ENCODE measurements at regions not wholly inside any gene's neighbourhood (a gene's known extent, or its start where the extent isn't known, plus 50 kb on each side); places are given as distances from the start of the nearest gene placed in this dataset.
"Not testable (repeated sequence)": the region's sequence is repeated elsewhere in the genome, so short reads cannot be mapped to it uniquely, and the experiment has no call there.

DNA sequence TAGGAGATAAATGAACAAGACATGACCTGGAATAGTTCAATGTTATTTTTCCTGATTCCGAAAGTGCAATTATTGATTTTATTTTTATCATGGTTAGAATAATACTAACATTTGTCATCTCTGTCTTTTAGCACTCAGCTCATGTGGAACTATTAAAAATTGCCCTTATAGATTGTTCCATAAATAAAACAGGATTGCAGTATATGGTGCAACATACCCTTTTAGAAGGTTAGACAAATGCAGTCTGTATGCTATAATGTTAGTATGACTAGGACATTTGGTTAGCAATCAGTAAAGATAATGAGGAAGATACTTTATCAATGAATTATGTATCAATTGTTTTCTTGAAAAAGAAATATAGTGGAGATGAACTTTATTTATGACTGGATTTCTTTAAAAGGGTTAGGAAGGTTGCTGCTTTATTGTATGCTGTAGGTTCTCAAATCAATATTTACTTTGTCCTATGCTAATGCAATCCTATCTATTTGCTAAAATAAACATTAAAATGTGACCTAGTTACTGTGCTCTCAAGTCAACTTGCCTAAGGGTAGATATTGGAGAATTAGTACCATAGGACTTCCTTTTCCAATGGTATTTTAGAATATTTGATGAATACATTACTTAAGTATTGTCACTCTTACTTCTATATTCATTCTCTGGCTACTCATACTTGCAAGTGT lies 348.9 kb upstream of the ISL1 start:
- DNase-seq (ENCODE audit: low read depth), result no peak

DNA sequence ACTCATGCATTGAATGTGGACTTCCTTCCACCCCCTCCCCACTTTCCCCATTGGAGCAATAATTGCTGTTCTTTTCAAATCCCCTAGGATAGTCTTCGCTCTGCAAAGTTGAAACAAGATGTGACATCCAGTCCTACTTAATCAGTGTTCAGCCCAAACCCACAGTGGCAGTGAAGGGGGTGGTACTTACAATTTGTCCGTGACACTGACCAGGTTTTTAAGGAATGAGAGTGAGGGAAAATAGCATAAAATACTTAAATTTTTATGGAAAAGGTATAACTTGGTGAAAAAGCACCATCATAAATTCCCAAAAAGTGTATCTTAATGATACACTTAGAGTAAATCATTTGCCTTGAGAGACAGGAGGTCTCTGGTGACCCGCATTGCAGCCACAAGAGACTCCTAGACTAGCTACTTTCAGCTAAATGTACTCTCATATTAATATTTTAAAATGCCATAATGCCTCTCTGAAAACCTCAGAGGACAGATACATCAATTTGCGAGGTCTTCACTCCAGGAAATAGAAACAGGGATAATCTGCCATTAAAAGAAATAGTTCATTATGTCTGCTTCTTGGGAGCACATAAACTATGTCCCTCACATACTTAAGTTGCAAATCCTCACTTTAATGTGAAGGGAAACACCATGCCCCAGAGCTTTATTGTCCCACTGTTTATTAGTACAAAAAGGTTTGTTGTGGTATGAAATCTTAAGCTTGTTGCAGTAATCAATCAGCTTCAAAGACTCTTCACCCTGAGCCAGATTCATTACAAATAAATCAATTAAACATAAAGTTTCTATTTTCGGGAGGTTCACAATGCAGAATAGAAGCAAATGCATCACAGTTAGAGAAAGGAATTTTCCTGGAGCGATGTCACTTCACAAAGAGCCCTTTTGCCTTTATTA lies 343.6 kb upstream of the ISL1 start:
- DNase-seq (ENCODE audit: low read depth), result no peak

DNA sequence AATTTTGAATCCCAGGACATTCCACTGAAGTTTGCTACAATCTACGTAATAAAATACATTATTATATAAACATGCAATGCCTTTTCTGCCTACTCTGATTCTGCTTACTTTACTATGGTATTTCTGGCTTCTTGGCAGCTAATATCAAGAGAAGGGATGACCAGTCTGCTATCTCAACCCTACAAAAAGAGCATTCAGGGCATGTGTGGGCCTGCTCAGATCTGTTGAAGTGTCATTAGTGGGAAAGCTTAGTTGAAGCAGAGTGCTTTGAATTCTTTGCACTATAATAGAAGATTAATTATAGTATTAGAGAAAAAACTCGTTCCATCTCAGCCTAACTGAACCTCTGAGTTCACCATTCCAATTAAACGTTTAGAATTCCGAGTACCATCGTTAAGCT lies 339.5 kb upstream of the ISL1 start:
- no peak for DNase-seq (ENCODE audit: low read depth)

DNA sequence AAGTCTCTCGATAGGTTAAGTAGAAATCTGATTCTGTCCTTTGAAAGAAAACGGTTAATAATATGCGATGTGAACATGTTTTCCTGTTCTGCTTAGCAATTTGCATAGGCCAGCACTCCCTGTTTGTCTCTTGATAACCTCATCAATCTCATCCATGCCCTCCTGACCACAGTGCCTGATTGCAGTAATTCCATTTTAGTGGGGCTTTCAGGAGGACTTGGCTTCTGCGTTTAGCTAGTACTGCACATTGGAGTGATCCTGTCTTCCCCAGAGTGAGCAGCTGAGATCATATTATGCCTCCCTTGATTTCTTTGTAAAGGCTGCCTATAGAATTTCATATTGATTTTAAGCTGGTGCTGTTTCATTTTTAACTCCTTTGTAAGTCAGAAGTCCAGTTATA lies 335.9 kb upstream of the ISL1 start:
- DNase-seq (ENCODE audit: low read depth), result no peak

DNA sequence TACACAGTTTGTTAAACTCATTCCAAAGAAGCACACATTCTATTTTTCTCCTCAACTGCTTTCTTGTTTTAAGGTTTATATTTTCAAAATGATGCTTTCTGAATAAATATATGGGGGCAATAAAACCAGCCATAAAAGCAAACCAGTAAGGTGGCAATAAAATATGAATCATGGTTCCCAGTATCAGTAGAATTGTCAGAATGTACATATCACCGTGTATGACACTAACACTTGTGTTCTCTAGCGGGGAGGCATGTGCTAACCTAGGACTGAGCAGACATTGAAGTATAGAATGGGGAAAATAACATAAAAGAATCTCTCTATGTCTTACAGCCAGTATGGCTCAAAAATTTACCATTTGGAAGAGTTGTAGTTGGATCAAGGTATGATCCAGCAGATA lies 329.9 kb upstream of the ISL1 start:
- no peak for DNase-seq (ENCODE audit: low read depth)

DNA sequence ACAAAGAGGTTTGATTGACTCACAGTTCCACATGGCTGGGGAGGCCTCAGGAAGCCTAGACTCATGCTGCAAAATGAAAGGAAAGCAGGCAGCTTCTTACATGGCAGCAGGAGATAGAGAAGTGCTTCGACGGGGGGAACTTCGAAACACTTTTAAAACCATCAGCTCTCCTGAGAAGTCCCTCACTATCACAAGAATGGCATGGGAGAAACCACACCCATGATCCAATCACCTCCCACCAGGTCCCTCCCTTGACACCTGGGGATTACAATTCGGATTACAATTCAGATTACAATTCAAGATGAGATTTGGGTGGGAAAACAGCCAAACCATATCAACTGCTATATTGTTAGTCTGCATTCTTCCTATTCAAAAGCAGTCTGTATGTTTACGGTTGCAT lies 322.3 kb upstream of the ISL1 start:
- no peak for DNase-seq (ENCODE audit: low read depth)

DNA sequence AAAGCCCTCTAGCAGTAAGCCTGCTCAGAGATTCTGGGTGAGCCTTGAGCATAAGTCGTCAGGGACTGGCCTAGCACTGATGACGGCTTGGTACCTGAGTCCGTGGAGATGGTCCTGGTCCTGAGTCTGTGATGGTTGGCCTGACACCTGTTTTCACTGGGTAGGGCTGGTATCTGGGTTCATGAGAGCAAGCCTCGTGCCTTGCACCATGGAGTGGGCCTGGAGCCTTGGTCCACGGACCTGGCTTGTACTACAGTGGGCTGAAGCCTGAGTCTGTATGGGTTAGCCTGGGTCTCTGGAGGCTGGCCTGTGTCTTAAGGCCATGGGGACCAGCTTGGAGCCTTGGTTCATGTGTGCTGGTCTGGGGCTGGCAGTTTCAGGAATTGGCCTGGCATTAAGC lies 310.3 kb upstream of the ISL1 start:
- DNase-seq (ENCODE audit: low read depth), result no peak

DNA sequence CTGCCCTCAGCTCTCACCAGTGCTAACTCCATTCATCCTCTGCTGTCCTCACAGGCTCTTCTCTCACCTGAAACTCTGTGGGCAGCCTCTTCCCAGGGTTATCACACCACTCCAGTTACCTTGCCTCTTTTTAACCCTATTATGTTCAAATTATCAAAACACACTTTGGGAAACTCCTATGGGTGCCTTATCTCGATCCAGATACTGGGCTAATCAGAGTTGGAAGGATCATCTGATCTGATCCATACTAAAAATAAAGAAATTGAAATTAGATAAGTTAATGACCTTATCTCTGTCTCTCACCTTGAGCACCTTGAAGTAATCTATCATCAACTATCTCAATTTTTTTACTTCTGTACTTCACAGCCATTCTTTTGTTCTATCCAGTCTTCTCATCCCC lies 300.5 kb upstream of the ISL1 start:
- no peak for DNase-seq (ENCODE audit: low read depth)

DNA sequence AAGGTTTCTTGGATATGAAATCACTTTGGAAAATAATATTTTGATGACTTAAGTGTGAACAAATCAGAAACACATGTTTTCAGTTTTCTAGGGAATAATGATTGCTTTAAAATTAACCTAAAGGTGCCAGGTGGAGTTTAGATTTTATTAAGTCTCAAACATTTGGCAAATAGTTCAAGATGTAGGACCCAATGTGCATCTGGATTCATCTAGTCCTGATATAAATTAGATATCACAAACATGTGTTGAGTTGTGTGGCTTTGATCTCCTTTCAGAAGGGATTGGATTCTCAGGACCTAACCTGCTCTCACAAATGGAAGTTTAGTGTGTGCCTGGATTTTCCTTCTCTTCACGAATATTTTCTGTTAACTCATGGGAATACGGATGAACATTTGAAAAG lies 291.4 kb upstream of the ISL1 start:
- no peak for DNase-seq (ENCODE audit: low read depth)

DNA sequence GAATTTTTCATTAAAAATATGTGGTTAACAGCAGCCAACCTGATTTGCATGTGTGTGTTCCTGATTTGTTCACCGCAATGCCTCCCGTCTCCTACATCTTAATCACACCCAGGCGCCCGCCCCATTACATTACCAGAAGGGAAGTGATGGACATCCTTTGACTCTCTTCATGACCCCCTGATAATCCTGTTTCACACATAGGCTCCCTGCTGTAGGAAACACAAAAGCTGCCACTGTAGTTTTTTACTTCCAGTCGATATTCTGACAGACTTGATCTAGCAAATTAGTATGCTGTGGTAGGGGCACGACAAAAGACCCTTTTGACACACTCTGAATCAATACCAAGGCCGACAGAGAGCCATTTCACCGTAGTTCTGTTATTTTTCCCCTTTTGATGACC lies 287.8 kb upstream of the ISL1 start:
- no peak for DNase-seq (ENCODE audit: low read depth)

DNA sequence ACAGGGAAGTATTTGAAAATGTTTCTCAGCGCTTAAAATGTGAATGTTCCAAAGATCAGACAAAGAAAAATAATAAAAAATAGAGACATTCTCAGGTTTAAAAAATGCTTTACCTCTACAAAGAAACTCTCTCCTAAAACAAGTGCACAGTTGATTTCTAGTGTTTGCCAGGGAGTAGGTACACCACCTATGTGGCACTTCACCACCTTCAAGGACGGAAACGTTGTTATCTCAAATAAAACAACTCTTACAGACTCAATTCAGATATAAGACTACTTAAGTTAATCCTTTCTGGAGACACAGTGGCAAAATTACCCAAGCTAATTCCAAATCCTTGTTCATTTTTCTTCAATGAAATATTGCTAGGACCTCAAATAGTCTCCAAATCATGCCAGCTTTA lies 286.4 kb upstream of the ISL1 start:
- no peak for DNase-seq (ENCODE audit: low read depth)

DNA sequence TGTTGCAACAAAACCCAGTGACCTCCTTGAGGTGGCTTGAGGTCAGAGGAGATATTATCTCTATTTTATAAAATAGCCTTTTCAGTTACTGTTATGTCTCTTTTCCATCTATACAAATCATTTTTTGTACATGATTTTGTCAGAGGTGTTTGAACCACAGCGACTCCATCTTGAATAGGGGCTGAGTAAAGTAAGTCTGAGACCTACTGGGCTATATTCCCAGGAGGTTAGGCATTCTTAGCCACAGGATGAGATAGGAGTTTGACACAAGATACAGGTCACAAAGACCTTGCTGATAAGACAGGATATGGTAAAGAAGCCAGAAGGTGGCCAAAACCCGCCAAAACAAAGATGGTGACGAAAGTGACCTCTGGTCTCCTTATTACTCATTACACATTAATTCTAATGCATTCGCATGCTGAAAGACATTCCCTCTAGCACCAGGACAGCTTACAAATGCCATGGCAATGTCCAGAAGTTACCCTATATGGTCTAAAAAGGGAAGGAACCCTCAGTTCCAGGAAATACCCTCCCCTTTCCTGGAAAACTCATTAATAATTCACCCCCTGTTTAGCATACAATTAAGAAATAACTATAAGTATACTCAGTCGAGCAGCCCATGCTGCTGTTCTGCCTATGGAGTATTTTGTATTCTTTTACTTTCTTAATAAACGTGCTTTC lies 283.9 kb upstream of the ISL1 start:
- DNase-seq (ENCODE audit: low read depth), result no peak

DNA sequence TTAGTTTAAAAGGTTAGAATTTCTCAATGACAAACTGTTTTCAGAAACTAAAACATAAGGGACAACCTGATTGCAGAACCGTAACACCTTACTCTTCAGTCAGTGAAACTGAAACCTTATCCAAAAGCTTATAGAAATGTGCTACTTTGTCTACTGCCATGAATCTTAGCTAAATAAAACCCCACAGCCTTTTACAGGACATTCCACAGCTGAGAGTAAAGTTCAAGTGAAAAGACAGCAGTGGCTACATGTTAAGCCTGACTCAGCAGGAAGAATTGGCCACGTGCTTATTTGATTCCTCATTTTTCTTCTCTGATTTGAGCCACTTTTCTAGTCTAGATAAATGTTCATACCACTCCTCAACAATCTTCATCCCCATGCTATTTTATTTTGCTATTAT lies 278.7 kb upstream of the ISL1 start:
- no peak for DNase-seq (ENCODE audit: low read depth)

DNA sequence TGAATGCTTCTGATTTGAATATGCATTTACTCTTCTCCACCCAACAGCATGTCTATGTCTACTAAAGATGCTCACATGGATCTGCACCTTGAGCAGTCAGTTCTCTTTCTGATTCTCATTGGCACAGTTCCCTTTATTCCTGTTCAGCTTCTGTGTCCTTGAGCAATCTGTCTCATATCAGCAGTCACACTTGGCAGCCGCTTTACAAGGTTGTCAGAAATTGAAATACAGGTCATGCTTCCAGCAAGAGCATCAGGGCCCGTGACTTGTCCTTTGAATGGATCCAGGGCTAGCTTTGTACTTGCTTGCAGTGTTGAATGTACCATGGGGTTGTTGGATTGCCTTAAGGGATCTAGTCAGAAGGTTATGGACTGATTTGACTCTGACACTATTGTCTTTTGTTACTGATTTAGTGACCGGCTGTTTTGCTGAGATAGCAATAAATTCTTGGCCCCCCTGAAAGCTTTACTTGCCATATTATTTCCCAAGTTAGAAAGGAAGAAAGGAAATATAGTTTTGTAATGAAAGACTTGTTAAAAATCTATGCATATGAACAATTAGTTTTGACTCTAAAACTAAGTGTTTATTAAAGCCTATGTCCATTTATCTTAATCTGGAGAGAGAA lies 273.4 kb upstream of the ISL1 start:
- DNase-seq (ENCODE audit: low read depth), result no peak

DNA sequence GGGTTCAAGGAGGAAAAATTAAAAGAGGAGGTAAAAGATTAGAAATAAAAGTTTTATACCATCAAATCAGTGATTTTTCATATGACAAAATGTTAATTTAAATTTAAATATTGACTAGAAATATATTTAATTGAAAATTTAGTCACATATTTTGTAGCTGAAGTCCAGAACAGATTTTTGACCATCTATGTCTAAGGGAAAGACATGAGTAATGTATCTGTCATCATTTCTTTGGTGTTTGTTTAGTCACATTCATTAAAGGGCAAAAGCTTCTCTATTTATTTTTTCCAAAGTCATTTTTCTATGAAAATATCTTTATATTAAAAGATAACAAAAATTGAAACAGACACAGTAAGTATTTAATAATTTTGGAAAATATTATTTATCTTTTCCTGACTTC lies 252.0 kb upstream of the ISL1 start:
- no peak for DNase-seq (ENCODE audit: low read depth)

DNA sequence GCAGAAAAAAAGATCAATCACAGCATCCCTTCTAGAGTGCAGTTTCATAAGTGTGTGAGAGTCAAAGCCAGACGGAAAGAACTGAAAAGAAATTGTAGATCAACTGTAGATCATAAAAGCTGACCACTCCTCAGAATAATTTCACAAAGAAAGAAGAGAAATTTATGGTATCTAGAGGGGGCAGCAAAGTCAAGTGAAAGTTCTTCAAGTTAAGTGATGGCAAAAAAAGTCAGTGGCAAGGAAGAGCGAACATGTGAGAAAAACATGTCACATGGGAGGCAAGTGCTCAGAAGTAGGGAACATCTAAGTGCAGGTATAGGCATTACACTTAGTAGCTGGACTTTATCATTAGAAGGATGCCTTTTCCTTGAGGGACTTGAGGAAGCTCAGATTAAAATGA lies 245.1 kb upstream of the ISL1 start:
- DNase-seq (ENCODE audit: low read depth), result no peak

DNA sequence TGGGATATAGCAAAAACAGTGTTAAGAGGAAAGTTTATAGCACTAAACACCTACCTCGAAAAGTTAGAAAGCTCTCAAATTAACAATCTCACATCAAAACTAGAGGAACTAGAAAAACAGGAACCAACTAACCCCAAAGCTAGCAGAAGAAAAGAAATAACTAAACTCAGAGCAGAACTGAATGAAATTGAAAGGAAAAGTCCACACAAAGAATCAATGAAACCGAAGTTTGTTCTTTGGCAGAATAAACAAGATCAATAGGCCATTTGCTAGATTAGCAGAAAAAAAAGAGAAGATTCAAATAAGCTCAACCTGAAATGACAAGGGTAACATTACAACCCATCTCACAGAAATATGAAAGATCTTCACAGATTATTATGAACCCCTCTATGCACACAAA lies 234.8 kb upstream of the ISL1 start:
- DNase-seq (ENCODE audit: low read depth), result no peak

DNA sequence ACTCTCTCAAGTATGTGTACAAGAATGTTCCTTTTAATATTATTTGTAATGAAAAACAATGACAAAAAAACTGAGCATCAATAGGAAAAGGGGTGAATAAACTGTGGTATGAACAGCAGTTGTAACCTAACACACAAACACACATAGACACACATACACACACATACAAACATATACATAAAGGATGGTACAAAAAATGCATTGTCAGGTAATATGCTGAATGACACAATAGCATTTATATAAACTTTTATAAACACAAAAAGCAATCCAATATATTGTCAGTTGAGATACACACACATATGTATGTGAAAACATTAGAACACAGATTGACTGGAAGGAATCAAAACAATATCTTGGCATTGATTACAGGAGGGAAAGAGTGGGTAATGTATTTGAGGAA lies 227.0 kb upstream of the ISL1 start:
- DNase-seq (ENCODE audit: low read depth), result no peak

DNA sequence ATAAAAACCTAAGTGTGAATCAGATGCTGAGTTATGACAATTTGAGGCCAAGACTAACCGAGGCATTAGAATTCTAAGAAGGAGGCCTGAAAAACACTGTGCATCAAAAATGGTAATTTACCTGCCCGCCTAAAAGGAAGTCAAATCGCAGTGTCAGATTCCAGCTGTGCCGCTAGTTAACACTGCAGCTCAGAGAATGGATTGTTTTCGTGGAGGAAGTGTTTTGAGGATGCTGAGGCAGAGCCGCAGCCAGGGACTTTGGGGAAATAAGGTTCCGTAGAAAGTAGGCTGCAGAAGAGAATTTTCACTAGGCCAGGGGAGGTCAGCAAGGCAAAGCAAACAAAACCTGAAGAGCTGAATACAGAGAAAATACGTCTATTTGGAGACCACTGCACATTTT lies 226.4 kb upstream of the ISL1 start:
- DNase-seq (ENCODE audit: low read depth), result no peak

DNA sequence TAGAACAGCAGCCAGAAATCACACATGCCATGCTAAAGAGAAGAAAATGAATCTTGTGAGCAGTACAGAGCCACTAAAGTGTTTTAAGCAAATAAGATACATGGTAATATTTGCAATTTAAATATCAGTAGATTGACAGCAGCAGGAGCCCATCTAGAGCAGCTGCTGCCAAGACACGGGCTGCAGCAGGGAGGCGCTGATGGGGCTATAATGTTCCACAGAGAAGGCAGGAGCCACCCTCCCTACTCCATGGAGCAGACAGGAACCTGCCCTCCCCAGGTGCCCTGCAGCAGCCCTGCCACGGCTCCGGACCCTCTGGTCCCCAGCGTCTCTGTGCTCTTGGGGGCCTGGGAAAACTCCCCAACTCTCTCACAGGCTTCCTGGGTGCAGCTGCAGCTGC lies 224.1 kb upstream of the ISL1 start:
- no peak for DNase-seq (ENCODE audit: low read depth)

DNA sequence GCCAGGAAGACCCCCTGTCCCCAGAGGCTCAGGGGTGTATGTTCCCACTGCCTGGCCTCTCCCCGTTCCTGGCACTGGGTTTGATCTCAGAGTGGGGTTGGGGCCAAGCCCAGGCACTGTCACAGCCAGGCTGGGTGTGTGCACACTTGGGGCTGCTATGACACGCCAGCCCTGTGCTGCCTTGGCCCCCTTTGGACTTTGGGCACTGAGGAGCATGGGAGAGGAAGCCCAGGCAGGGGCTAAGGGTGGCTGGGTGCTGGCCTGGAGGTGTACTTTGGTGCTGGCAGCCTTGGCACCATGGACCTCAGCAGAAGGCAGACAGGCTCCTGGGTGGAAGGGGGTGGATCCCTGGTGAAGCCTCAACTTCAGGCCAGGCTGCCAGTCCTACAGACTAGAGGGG lies 223.6 kb upstream of the ISL1 start:
- DNase-seq (ENCODE audit: low read depth), result no peak

DNA sequence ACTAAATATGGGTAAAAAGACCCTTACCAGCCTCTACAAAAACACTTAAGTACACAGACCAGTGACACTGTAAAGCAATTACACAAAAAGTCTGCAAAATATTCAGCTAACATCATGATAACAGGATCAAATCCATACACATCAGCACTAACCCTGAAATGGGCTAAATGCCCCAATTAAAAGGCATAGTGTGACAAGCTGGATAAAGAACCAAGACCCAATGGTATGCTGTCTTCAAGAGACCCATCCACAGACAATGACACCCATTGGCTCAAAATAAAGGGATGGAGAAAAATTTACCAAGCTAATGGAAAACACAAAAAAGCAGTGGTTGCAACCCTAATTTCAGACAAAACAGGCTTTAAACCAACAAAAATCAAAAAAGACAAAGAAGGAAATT lies 221.0 kb upstream of the ISL1 start:
- no peak for DNase-seq (ENCODE audit: low read depth)

DNA sequence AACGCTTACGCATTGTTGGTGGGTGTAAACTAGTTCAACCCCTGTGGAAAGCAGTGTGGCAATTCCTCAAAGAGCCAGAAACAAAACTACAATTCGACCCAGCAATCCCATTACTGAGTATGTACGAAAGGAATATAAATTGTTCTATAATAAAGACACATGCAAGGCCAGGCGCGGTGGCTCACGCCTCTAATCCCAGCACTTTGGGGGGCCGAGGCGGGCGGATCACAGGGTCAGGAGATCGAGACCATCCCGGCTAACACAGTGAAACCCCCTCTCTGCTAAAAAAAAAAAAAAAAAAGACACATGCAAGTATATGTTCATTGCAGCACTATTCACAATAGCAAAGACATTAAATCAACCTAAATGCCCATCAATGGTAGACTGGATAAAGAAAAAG lies 217.6 kb upstream of the ISL1 start:
- DNase-seq (ENCODE audit: low read depth), result not testable (repeated sequence)

Data from stimulated activated CD8-positive, alpha-beta memory T cell treated with anti-CD3 and anti-CD28 coated beads, Interleukin-4, amount 100 ng/mL, for 24 hours (primary cell).